NCI-H1436 treated with DMSO at 0.1 percent for 48 hours (cell line): ENCODE measurements at regions not wholly inside any gene's neighbourhood (a gene's known extent, or its start where the extent isn't known, plus 50 kb on each side); places are given as distances from the start of the nearest gene placed in this dataset.
"Not testable (repeated sequence)": the region's sequence is repeated elsewhere in the genome, so short reads cannot be mapped to it uniquely, and the experiment has no call there.

Experiments used
- DNase-seq: peaks from one replicate; lab custom pipeline; 2025; lab: John Stamatoyannopoulos, UW

GRCh38 chrX:41982953-41983352 lies 59.6 kb upstream of the CASK start:
- DNase-seq: no peak

- DNase-seq: no peak
Measured at GRCh38 chrX:41981481-41982013, 58.2 kb upstream of the CASK start.

- DNase-seq: not testable (repeated sequence)
Measured at GRCh38 chrX:41974677-41975076, 51.3 kb upstream of the CASK start.

GRCh38 chrX:41973208-41973607 lies 49.9 kb upstream of the CASK start:
- DNase-seq: no peak
